Liver (tissue), 8 donors: ENCODE measurements at regions not wholly inside any gene's neighbourhood (a gene's known extent, or its start where the extent isn't known, plus 50 kb on each side); places are given as distances from the start of the nearest gene placed in this dataset.

Source experiments
- DNase-seq: peaks from one replicate; pipeline ENCODE4 v3.0.0-alpha.2; 2017; ENCODE audit warnings: low spot score
- H3K27ac ChIP-seq, 2 donors: one replicate each; pipeline ENCODE4 v1.7.0; 2013; ENCODE audit warnings: inconsistent platforms in 2 of 2, low read length in 2 of 2, control low read depth in 1 of 2, low read depth in 1 of 2, mild to moderate bottlenecking in 1 of 2
- H3K27me3 ChIP-seq, 4 donors: one replicate each; pipeline versions ENCODE4 v1.6.1 to v1.7.0; 2013; ENCODE audit warnings: low read length in 3 of 4, inconsistent platforms in 1 of 4, mild to moderate bottlenecking in 1 of 4, moderate library complexity in 1 of 4; ENCODE audit not compliant: control insufficient read depth in 4 of 4, insufficient read depth in 4 of 4
- H3K36me3 ChIP-seq, 4 donors: one replicate each; pipeline versions ENCODE4 v1.6.1 to v1.7.0; 2013; ENCODE audit warnings: low read length in 3 of 4, mild to moderate bottlenecking in 3 of 4, low read depth in 1 of 4, moderate library complexity in 1 of 4; ENCODE audit not compliant: control insufficient read depth in 4 of 4, insufficient read depth in 3 of 4
- H3K4me1 ChIP-seq, 4 donors: one replicate each; pipeline versions ENCODE4 v1.6.1 to v1.7.0; 2013; ENCODE audit warnings: low read length in 3 of 4, mild to moderate bottlenecking in 3 of 4, moderate library complexity in 1 of 4; ENCODE audit not compliant: control insufficient read depth in 4 of 4, insufficient read depth in 4 of 4
- H3K4me3 ChIP-seq, 3 donors: one replicate each; pipeline versions ENCODE4 v1.6.1 to v1.7.0; 2013; ENCODE audit warnings: low read length in 3 of 3, control low read depth in 1 of 3, low read depth in 1 of 3, mild to moderate bottlenecking in 1 of 3
- H3K9ac ChIP-seq, 2 donors: one replicate each; pipeline ENCODE4 v1.7.0; 2013; ENCODE audit warnings: low read length in 2 of 2, mild to moderate bottlenecking in 2 of 2, moderate library complexity in 2 of 2, control low read depth in 1 of 2, low read depth in 1 of 2
- H3K9me3 ChIP-seq, 4 donors: one replicate each; pipeline versions ENCODE4 v1.6.1 to v1.7.0; 2013; ENCODE audit warnings: low read length in 3 of 4; ENCODE audit not compliant: control insufficient read depth in 4 of 4
- ATF3 ChIP-seq: IDR thresholded peaks from 2 replicates; pipeline ENCODE4 v1.6.1; 2016; ENCODE audit warnings: antibody characterized with exemption
- EGR1 ChIP-seq, 2 donors: IDR thresholded peaks; 2 replicates each; pipeline ENCODE4 v1.6.1; 2016 to 2018; ENCODE audit warnings: antibody characterized with exemption in 2 of 2, low read depth in 2 of 2
- FOXA1 ChIP-seq: IDR thresholded peaks from 2 replicates; pipeline ENCODE4 v1.6.1; 2016; ENCODE audit warnings: antibody characterized with exemption
- FOXA2 ChIP-seq: IDR thresholded peaks from 2 replicates; pipeline ENCODE4 v1.6.1; 2016; ENCODE audit warnings: antibody characterized with exemption
- GABPA ChIP-seq, 2 donors: IDR thresholded peaks in 1 of 2; conservative IDR thresholded peaks in 1 of 2; 2 replicates each; pipeline ENCODE4 v1.6.1; 2016; ENCODE audit warnings: antibody characterized with exemption in 2 of 2, mild to moderate bottlenecking in 1 of 2, moderate library complexity in 1 of 2
- HNF4A ChIP-seq, 2 donors: conservative IDR thresholded peaks; 2 replicates each; pipeline ENCODE4 v1.6.1; 2016; ENCODE audit warnings: antibody characterized with exemption in 2 of 2, mild to moderate bottlenecking in 2 of 2
- HNF4G ChIP-seq: IDR thresholded peaks from 2 replicates; pipeline ENCODE4 v1.6.1; 2016; ENCODE audit warnings: antibody characterized with exemption
- JUND ChIP-seq, 2 donors: IDR thresholded peaks; 2 replicates each; pipeline ENCODE4 v1.6.1; 2016; ENCODE audit warnings: antibody characterized with exemption in 2 of 2
- NR2F2 ChIP-seq: IDR thresholded peaks from 2 replicates; pipeline ENCODE4 v1.6.1; 2016; ENCODE audit warnings: antibody characterized with exemption
- RAD21 ChIP-seq, 2 donors: IDR thresholded peaks; 2 replicates each; pipeline ENCODE4 v1.6.1; 2016; ENCODE audit warnings: antibody characterized with exemption in 2 of 2, mild to moderate bottlenecking in 2 of 2
- RXRA ChIP-seq, 2 donors: IDR thresholded peaks; 2 replicates each; pipeline ENCODE4 v1.6.1; 2017 to 2018; ENCODE audit warnings: antibody characterized with exemption in 2 of 2, mild to moderate bottlenecking in 1 of 2
- SP1 ChIP-seq: IDR thresholded peaks from 2 replicates; pipeline ENCODE4 v1.6.1; 2018; ENCODE audit warnings: antibody characterized with exemption, mild to moderate bottlenecking
- TAF1 ChIP-seq: conservative IDR thresholded peaks from 2 replicates; pipeline ENCODE4 v1.6.1; 2016; ENCODE audit warnings: antibody characterized with exemption, mild to moderate bottlenecking
- YY1 ChIP-seq: IDR thresholded peaks from 2 replicates; pipeline ENCODE4 v1.6.1; 2016; ENCODE audit warnings: antibody characterized with exemption, mild to moderate bottlenecking
- ZBTB33 ChIP-seq: IDR thresholded peaks from 2 replicates; pipeline ENCODE4 v1.6.1; 2016; ENCODE audit warnings: antibody characterized with exemption
- WGBS: extraction: QIAGEN DNeasy Blood & Tissue Kit; methylation state at CpG from one replicate; pipeline ENCODE4 v1.1.7; 2013; 5-methylcytosine and 5-hydroxymethylcytosine counted together
- TF ChIP-seq, protein P1 (sequence below): IDR thresholded peaks from 2 replicates; pipeline ENCODE4 v1.6.1; 2016; ENCODE audit warnings: antibody characterized with exemption
- TF ChIP-seq, protein P2 (sequence below): IDR thresholded peaks from 2 replicates; pipeline ENCODE4 v1.6.1; 2016; ENCODE audit warnings: antibody characterized with exemption, mild to moderate bottlenecking
- TF ChIP-seq, protein P3 (sequence below): fragments of 150-350 bp; IDR thresholded peaks from 2 replicates; pipeline ENCODE4 v1.5.1; 2017; ENCODE audit warnings: improper control_type of control experiment, low read depth, low read length; ENCODE audit not compliant: missing input control
- donor health status: healthy.
- donor health status: healthy.
- donor health status: healthy.
- donor health status: healthy.
- donor health status: healthy.

GRCh38 chr3:82143661-82144412 lies 382.4 kb upstream of the GBE1 start:
- no peak overlapping the region for H3K4me3 ChIP-seq
- H3K9ac ChIP-seq = no peak overlapping the region
- DNase-seq = no peak
- no peak for TF ChIP-seq YY1
- WGBS = 93% methylated on average over 3 of the region's 3 CpGs
- H3K36me3 ChIP-seq = no peaks in the 10 kb centered on the region
- no peaks in the 10 kb centered on the region for H3K9me3 ChIP-seq
- H3K4me1 ChIP-seq = no peaks in the 10 kb centered on the region
- no peak overlapping the region for H3K27ac ChIP-seq
- H3K27me3 ChIP-seq = no peaks in the 10 kb centered on the region

DNA sequence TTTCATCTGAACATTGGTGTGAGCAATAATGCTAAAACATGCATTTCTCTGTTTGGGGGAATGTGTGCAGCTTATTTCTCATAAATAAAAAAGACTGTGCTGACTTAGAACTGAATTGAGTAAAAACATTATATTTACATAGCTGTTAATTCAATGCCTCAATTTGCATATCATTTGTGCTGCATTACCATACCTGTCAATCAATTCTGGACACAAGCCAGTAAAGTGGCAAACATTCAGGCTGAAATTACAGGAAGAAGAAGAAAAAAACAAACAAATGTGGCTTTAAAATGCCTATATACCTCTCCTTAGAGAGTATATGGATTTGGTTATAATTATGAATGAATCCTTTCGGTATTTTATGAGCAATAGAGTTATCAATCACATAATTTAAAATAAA lies 380.1 kb upstream of the GBE1 start:
- no peak overlapping the region for H3K27ac ChIP-seq
- H3K4me1 ChIP-seq = no peaks in the 10 kb centered on the region
- 86% methylated on average over 1 of the region's 1 CpG for WGBS
- H3K9ac ChIP-seq = no peak overlapping the region
- no peaks in the 10 kb centered on the region for H3K9me3 ChIP-seq
- TF ChIP-seq, protein P1, sequence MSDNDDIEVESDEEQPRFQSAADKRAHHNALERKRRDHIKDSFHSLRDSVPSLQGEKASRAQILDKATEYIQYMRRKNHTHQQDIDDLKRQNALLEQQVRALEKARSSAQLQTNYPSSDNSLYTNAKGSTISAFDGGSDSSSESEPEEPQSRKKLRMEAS = no peak
- TF ChIP-seq ATF3 (no peak), NR2F2 (no peak), HNF4G (no peak), YY1 (no peak), RAD21 (IDR thresholded peaks at IDR 0.05) (no peak)
- TF ChIP-seq, protein P2, sequence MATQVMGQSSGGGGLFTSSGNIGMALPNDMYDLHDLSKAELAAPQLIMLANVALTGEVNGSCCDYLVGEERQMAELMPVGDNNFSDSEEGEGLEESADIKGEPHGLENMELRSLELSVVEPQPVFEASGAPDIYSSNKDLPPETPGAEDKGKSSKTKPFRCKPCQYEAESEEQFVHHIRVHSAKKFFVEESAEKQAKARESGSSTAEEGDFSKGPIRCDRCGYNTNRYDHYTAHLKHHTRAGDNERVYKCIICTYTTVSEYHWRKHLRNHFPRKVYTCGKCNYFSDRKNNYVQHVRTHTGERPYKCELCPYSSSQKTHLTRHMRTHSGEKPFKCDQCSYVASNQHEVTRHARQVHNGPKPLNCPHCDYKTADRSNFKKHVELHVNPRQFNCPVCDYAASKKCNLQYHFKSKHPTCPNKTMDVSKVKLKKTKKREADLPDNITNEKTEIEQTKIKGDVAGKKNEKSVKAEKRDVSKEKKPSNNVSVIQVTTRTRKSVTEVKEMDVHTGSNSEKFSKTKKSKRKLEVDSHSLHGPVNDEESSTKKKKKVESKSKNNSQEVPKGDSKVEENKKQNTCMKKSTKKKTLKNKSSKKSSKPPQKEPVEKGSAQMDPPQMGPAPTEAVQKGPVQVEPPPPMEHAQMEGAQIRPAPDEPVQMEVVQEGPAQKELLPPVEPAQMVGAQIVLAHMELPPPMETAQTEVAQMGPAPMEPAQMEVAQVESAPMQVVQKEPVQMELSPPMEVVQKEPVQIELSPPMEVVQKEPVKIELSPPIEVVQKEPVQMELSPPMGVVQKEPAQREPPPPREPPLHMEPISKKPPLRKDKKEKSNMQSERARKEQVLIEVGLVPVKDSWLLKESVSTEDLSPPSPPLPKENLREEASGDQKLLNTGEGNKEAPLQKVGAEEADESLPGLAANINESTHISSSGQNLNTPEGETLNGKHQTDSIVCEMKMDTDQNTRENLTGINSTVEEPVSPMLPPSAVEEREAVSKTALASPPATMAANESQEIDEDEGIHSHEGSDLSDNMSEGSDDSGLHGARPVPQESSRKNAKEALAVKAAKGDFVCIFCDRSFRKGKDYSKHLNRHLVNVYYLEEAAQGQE = no peak
- no peaks in the 10 kb centered on the region for H3K27me3 ChIP-seq
- DNase-seq = no peak
- no peaks in the 10 kb centered on the region for H3K36me3 ChIP-seq
- no peak overlapping the region for H3K4me3 ChIP-seq

- no peak overlapping the region for H3K27ac ChIP-seq
- 81% methylated on average over 2 of the region's 2 CpGs for WGBS
- H3K9me3 ChIP-seq = no peaks in the 10 kb centered on the region
- no peak for DNase-seq
- H3K4me3 ChIP-seq = no peak overlapping the region
- no peak overlapping the region for H3K9ac ChIP-seq
- H3K4me1 ChIP-seq = peaks cover 0 to 1% (median under 1%) of the 10 kb centered on the region in 4 donors
- no peaks in the 10 kb centered on the region for H3K27me3 ChIP-seq
- H3K36me3 ChIP-seq = no peaks in the 10 kb centered on the region
- TF ChIP-seq YY1 = no peak
- TF ChIP-seq FOXA2 = no peak
- TF ChIP-seq, protein P3, sequence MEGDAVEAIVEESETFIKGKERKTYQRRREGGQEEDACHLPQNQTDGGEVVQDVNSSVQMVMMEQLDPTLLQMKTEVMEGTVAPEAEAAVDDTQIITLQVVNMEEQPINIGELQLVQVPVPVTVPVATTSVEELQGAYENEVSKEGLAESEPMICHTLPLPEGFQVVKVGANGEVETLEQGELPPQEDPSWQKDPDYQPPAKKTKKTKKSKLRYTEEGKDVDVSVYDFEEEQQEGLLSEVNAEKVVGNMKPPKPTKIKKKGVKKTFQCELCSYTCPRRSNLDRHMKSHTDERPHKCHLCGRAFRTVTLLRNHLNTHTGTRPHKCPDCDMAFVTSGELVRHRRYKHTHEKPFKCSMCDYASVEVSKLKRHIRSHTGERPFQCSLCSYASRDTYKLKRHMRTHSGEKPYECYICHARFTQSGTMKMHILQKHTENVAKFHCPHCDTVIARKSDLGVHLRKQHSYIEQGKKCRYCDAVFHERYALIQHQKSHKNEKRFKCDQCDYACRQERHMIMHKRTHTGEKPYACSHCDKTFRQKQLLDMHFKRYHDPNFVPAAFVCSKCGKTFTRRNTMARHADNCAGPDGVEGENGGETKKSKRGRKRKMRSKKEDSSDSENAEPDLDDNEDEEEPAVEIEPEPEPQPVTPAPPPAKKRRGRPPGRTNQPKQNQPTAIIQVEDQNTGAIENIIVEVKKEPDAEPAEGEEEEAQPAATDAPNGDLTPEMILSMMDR = no peak
- no peak for TF ChIP-seq GABPA (IDR thresholded peaks at IDR 0.05 in 1 of 2, conservative IDR thresholded peaks at IDR 0.05 in 1 of 2)
- TF ChIP-seq HNF4A (conservative IDR thresholded peaks at IDR 0.05) = no peak
- TF ChIP-seq TAF1 = no peak
- TF ChIP-seq RXRA (IDR thresholded peaks at IDR 0.05) = no peak
- no peak for TF ChIP-seq RAD21 (IDR thresholded peaks at IDR 0.05)
- TF ChIP-seq EGR1 (IDR thresholded peaks at IDR 0.05; ENCODE audit: low read depth in 2 of 2) = no peak
- TF ChIP-seq ATF3 = no peak
- TF ChIP-seq SP1 = no peak
- TF ChIP-seq JUND (IDR thresholded peaks at IDR 0.05) = no peak
- no peak for TF ChIP-seq FOXA1
- no peak for TF ChIP-seq NR2F2
- no peak for TF ChIP-seq ZBTB33
- TF ChIP-seq HNF4G = no peak
These were observed 376.4 kb upstream of the GBE1 start for GRCh38 chr3:82137861-82138260.
